ENCODE measurements at regions not wholly inside any gene's neighbourhood (a gene's known extent, or its start where the extent isn't known, plus 50 kb on each side); places are given as distances from the start of the nearest gene placed in this dataset.

- TF ChIP-seq CTCF (IDR thresholded peaks at IDR 0.05; ENCODE audit: low read depth, low read length): no peak
- Histone ChIP-seq H3K4me1 (no peaks in the 10 kb centered on the region), H3K27me3 (peaks cover 11% of the 10 kb centered on the region), H3K4me3 (ENCODE audit: low read depth, low read length) (no peak overlapping the region), H3K36me3 (no peaks in the 10 kb centered on the region), H3K9me3 (no peaks in the 10 kb centered on the region)
- DNase-seq: no peak
Measured at GRCh38 chr2:11055679-11056215, 99.5 kb upstream of the SLC66A3 start.

DNA sequence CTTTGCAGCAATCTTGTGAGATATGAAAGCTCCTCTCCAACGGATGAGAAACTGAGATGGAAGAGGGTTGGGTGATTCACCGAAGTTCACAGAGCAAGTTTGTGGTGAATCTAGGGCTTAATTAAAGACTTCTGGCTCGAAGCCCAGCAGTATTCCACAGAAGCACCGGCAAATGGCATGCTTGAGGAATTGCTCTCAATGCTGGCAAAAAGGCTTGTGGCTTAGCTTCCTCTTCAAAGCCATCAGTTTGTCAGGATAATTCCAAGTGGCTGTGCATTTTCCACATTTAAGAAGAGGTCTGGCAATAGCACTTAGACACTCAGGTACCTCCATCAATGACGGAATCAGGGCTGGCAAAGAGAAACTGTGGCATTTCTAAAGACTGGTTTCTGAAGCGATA, 98.7 kb upstream of the SLC66A3 start:
- TF ChIP-seq CTCF (IDR thresholded peaks at IDR 0.05; ENCODE audit: low read depth, low read length): no peak
- Histone ChIP-seq H3K27me3 (peaks cover 11% of the 10 kb centered on the region), H3K9me3 (no peaks in the 10 kb centered on the region), H3K4me3 (ENCODE audit: low read depth, low read length) (no peak overlapping the region), H3K36me3 (no peaks in the 10 kb centered on the region), H3K4me1 (no peaks in the 10 kb centered on the region)
- peak; percentile 48 for DNase-seq

DNA sequence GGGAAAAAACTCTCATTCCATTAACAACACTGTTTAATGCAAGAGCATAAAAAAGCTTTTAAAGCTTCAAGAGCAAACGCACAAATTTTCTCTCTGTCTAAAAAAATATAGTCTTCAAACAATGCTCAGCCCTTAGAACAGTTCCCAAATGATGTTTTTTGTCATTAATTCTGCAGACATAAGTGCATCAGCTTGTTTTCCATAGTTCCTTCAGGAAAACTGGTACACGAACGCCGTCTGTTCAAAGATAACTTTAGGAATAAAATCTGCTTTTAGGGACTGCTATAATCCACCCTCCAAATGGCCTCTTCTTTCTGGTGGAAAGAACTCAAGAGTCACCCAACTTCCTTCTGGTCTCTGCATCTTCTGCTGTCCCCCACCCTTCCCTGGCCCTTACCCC, 98.2 kb upstream of the SLC66A3 start:
- DNase-seq: no peak
- Histone ChIP-seq H3K27me3 (peaks cover 11% of the 10 kb centered on the region), H3K36me3 (no peaks in the 10 kb centered on the region), H3K4me1 (no peaks in the 10 kb centered on the region), H3K4me3 (ENCODE audit: low read depth, low read length) (no peak overlapping the region), H3K9me3 (no peaks in the 10 kb centered on the region; the same call in 1 of the 2 replicates)
- TF ChIP-seq CTCF (IDR thresholded peaks at IDR 0.05; ENCODE audit: low read depth, low read length): no peak

DNA sequence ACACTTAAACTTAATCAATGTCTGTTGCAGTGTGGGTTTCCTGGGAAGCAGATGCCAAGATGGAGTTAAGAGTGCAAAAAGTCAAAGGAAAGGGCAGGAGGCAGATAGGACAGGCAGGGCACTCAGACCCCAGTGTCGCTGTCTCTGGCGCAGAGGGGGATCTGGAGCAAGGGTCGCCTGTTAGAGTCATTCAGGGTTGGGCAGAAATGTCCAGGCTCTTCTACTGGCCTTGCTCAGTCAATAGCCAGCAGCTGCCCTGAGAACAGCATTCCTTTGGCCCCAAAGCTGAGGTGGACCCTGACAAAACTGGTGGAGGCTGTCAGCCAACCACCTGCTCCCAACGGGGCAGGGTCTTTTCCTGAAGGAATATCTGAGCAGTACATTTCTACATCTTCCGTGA, 97.1 kb upstream of the SLC66A3 start:
- no peaks in the 10 kb centered on the region for H3K4me1 ChIP-seq
- H3K27me3 ChIP-seq: peaks cover 11% of the 10 kb centered on the region
- no peak for DNase-seq
- no peaks in the 10 kb centered on the region; the same call in 1 of the 2 replicates for H3K9me3 ChIP-seq
- TF ChIP-seq CTCF (IDR thresholded peaks at IDR 0.05; ENCODE audit: low read depth, low read length): no peak
- no peaks in the 10 kb centered on the region for H3K36me3 ChIP-seq
- H3K4me3 ChIP-seq (ENCODE audit: low read depth, low read length): no peak overlapping the region

DNA sequence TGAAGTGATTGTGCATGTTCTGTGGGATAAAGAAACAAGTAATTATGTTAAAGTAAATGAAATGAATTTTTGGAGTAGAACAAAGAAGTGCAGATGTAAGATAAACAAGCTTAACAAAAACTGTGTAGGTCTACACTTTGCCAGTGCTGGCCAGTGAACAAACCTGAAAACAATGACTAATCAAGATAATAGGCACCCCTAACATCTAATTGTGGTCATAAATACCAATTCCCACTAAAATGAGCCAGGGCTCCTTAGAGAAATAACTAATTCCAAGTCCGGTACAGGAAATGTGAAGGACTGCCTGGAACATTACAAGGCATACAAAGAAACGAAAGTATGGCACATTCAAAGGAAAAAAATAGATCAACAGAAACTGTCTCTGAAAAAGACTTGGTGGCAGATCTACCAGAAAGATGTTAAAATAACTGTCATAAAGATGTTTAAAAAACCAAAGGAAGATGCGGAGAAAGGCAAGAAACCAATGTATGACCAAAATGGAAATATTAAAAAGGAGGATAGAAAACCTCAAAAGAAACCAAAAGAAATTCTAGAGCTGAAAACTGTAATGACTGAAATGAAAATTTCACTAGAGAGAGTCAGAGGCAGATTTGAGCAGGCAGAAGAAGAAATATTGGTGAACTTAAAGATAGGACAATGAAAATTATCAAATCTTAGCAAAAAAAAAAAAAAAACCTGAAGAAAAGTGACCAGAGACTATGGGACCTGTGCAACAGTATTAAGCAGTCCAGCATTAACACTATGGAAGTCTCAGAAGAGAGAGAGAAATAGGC, 94.7 kb upstream of the SLC66A3 start:
- Histone ChIP-seq H3K4me3 (ENCODE audit: low read depth, low read length) (no peak overlapping the region), H3K9me3 (no peaks in the 10 kb centered on the region; the same call in 1 of the 2 replicates), H3K4me1 (no peaks in the 10 kb centered on the region), H3K36me3 (no peaks in the 10 kb centered on the region), H3K27me3 (peaks cover 16% of the 10 kb centered on the region)
- TF ChIP-seq CTCF (IDR thresholded peaks at IDR 0.05; ENCODE audit: low read depth, low read length): no peak
- no peak for DNase-seq

DNA sequence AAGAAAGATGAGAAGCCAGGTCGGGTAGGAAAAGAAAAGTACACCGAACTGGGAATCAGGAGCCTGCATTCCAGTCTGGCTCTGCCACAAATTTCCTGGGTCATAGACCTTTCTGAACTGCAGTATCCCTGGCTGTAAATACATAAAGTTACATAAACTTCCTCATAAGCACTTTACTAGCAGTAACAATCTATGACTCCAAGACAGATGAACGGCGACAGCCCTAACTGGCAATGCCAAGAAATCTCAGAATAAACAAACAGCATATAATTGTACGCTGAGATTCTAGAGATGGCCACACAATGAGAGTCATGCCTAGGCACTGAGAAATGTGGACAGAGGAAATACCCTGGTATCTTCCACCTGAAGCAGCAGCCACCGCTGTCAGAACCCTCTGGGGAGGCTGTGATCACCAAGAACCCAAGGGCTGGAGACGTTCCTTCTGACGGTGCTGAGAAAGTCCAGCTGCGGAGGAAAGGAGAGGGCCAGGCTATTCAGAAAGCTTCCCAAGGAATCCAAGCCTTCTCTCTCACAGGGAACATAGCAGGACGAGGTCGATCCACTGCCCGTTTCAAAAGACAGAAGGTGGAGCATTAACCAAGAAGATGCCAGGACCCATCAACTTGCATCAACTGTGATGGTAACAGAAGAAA, 89.3 kb upstream of the SLC66A3 start:
- Histone ChIP-seq H3K4me1 (no peaks in the 10 kb centered on the region), H3K9me3 (no peaks in the 10 kb centered on the region; the same call in 1 of the 2 replicates), H3K4me3 (ENCODE audit: low read depth, low read length) (no peak overlapping the region), H3K27me3 (peaks cover 11% of the 10 kb centered on the region), H3K36me3 (no peaks in the 10 kb centered on the region; the same call in 1 of the 2 replicates)
- no peak for TF ChIP-seq CTCF (IDR thresholded peaks at IDR 0.05; ENCODE audit: low read depth, low read length)
- no peak for DNase-seq
